H9 (cell line): ENCODE measurements at regions not wholly inside any gene's neighbourhood (a gene's known extent, or its start where the extent isn't known, plus 50 kb on each side); places are given as distances from the start of the nearest gene placed in this dataset.

Experiments used
- DNase-seq: peaks from one replicate; pipeline ENCODE4 v3.0.0-alpha.2; 2017
- H2AFZ ChIP-seq: one replicate; pipeline ENCODE4 v1.6.1; 2013; ENCODE audit warnings: mild to moderate bottlenecking, low read length, control low read depth, moderate library complexity
- H2AK5ac ChIP-seq: 2 replicates; pipeline ENCODE4 v1.6.1; 2013; ENCODE audit warnings: low read length, control low read depth, mixed read lengths; ENCODE audit not compliant: insufficient read length
- H2BK120ac ChIP-seq: one replicate; pipeline ENCODE4 v1.6.1; 2013; ENCODE audit warnings: low read depth, mild to moderate bottlenecking, low read length, control low read depth, inconsistent platforms; ENCODE audit not compliant: poor library complexity, severe bottlenecking
- H2BK12ac ChIP-seq: 2 replicates; pipeline ENCODE4 v1.6.1; 2013; ENCODE audit warnings: low read length, control low read depth, mixed read lengths, low read depth; ENCODE audit not compliant: insufficient read length
- H2BK15ac ChIP-seq: 2 replicates; pipeline ENCODE4 v1.6.1; 2013; ENCODE audit warnings: low read depth, low read length, control low read depth
- H2BK20ac ChIP-seq: one replicate; pipeline ENCODE4 v1.6.1; 2013; ENCODE audit warnings: low read depth, mild to moderate bottlenecking, low read length, control low read depth, inconsistent platforms; ENCODE audit not compliant: poor library complexity, severe bottlenecking
- H2BK5ac ChIP-seq: 2 replicates; pipeline ENCODE4 v1.6.1; 2013; ENCODE audit warnings: low read length, control low read depth, mixed read lengths; ENCODE audit not compliant: insufficient read length
- H3K14ac ChIP-seq: 2 replicates; pipeline ENCODE4 v1.6.1; 2013; ENCODE audit warnings: low read length, control low read depth; ENCODE audit not compliant: insufficient read depth
- H3K18ac ChIP-seq: 2 replicates; pipeline ENCODE4 v1.6.1; 2013; ENCODE audit warnings: low read depth, mild to moderate bottlenecking, mixed read lengths, low read length, control low read depth; ENCODE audit not compliant: insufficient read length
- H3K23ac ChIP-seq: 2 replicates; pipeline ENCODE4 v1.6.1; 2013; ENCODE audit warnings: low read length, control low read depth, mixed read lengths, low read depth; ENCODE audit not compliant: insufficient read length
- H3K23me2 ChIP-seq: 2 replicates; pipeline ENCODE4 v1.6.1; 2013; ENCODE audit warnings: low read depth, mild to moderate bottlenecking, mixed read lengths, low read length, control low read depth; ENCODE audit not compliant: insufficient read length, poor library complexity, severe bottlenecking
- H3K27ac ChIP-seq: 2 replicates; pipeline ENCODE4 v1.5.1; 2013; ENCODE audit warnings: low read length, control low read depth, mixed read lengths, low read depth; ENCODE audit not compliant: insufficient read length
- H3K27me3 ChIP-seq: 2 replicates; pipeline ENCODE4 v1.6.1; 2013; ENCODE audit warnings: low read length, control low read depth, inconsistent platforms; ENCODE audit not compliant: insufficient read depth
- H3K4ac ChIP-seq: 2 replicates; pipeline ENCODE4 v1.6.1; 2013; ENCODE audit warnings: low read depth, mild to moderate bottlenecking, control low read depth, inconsistent platforms, low read length, moderate library complexity
- H3K4me1 ChIP-seq: 2 replicates; pipeline ENCODE4 v1.6.1; 2013; ENCODE audit warnings: low read length, control low read depth, inconsistent platforms; ENCODE audit not compliant: insufficient read depth
- H3K4me2 ChIP-seq: 2 replicates; pipeline ENCODE4 v1.6.1; 2013; ENCODE audit warnings: low read length, control low read depth, mixed read lengths; ENCODE audit not compliant: insufficient read length, insufficient read depth
- H3K56ac ChIP-seq: 2 replicates; pipeline ENCODE4 v1.6.1; 2013; ENCODE audit warnings: low read depth, mild to moderate bottlenecking, mixed read lengths, low read length, control low read depth; ENCODE audit not compliant: insufficient read length
- H3K79me1 ChIP-seq: 2 replicates; pipeline ENCODE4 v1.6.1; 2013; ENCODE audit warnings: low read depth, mild to moderate bottlenecking, moderate library complexity, low read length, control low read depth, inconsistent platforms; ENCODE audit not compliant: insufficient read depth, poor library complexity, severe bottlenecking
- H3K79me2 ChIP-seq: 2 replicates; pipeline ENCODE4 v1.6.1; 2013; ENCODE audit warnings: low read length, control low read depth, inconsistent platforms; ENCODE audit not compliant: insufficient read depth
- H3K9ac ChIP-seq: 2 replicates; pipeline ENCODE4 v1.6.1; 2013; ENCODE audit warnings: low read length, control low read depth, mixed read lengths; ENCODE audit not compliant: insufficient read length; ENCODE audit errors: extremely low read depth
- H3K9me3 ChIP-seq: one replicate; pipeline ENCODE4 v1.6.1; 2013; ENCODE audit warnings: low read depth, low read length, inconsistent platforms; ENCODE audit not compliant: control insufficient read depth
- H3T11ph ChIP-seq: one replicate; pipeline ENCODE4 v1.6.1; 2013; ENCODE audit warnings: mild to moderate bottlenecking, low read length, control low read depth, inconsistent platforms
- H4K20me1 ChIP-seq: one replicate; pipeline ENCODE4 v1.6.1; 2013; ENCODE audit not compliant: control insufficient read depth, insufficient read length, insufficient read depth
- H4K5ac ChIP-seq: 2 replicates; pipeline ENCODE4 v1.6.1; 2013; ENCODE audit warnings: low read depth, mild to moderate bottlenecking, mixed read lengths, low read length, control low read depth; ENCODE audit not compliant: insufficient read length
- H4K8ac ChIP-seq: replicated peaks from 2 replicates; pipeline ENCODE4 v1.6.1; 2013; ENCODE audit warnings: low read length, control low read depth, mixed read lengths, low read depth; ENCODE audit not compliant: insufficient read length
- H4K91ac ChIP-seq: 2 replicates; pipeline ENCODE4 v1.6.1; 2013; ENCODE audit warnings: low read depth, mild to moderate bottlenecking, moderate library complexity, mixed read lengths, low read length, control low read depth; ENCODE audit not compliant: insufficient read length
- H3K27ac Mint-ChIP-seq, 3 experiments: 2 replicates in 2 of 3; 3 replicates in 1 of 3; pipeline ENCODE4 v1.8.0; 2020 to 2021; ENCODE audit warnings: mixed read lengths in 3 of 3, mild to moderate bottlenecking in 1 of 3, moderate library complexity in 1 of 3
- H3K27me3 Mint-ChIP-seq: 2 replicates; pipeline ENCODE4 v1.8.0; 2021; ENCODE audit warnings: low read depth, mild to moderate bottlenecking, moderate library complexity, mixed read lengths
- H3K36me3 Mint-ChIP-seq, 3 experiments: 2 replicates in 2 of 3; 3 replicates in 1 of 3; pipeline ENCODE4 v1.8.0; 2020 to 2021; ENCODE audit warnings: low read depth in 3 of 3, mixed read lengths in 3 of 3; ENCODE audit not compliant: insufficient read depth in 1 of 3
- H3K4me1 Mint-ChIP-seq, 2 experiments: 2 replicates each; pipeline ENCODE4 v1.8.0; 2020; ENCODE audit warnings: mixed read lengths in 2 of 2
- H3K4me3 Mint-ChIP-seq, 2 experiments: 2 replicates in 1 of 2; 3 replicates in 1 of 2; pipeline ENCODE4 v1.8.0; 2020 to 2021; ENCODE audit warnings: mild to moderate bottlenecking in 2 of 2, mixed read lengths in 2 of 2, moderate library complexity in 1 of 2
- H3K9me3 Mint-ChIP-seq, 2 experiments: 2 replicates in 1 of 2; 3 replicates in 1 of 2; pipeline ENCODE4 v1.8.0; 2020; ENCODE audit warnings: mild to moderate bottlenecking in 2 of 2, mixed read lengths in 2 of 2, moderate library complexity in 1 of 2
- WGBS: extraction: QIAGEN DNeasy Blood & Tissue Kit; methylation state at CpG from one replicate; pipeline ENCODE4 v1.1.7; 2013; ENCODE audit warnings: missing lambda C conversion rate, low lambda C conversion rate, mixed read lengths; ENCODE audit not compliant: insufficient read length; ENCODE audit errors: extremely low coverage; 5-methylcytosine and 5-hydroxymethylcytosine counted together
- TF ChIP-seq, protein P1 (sequence below): fragments of 200-600 bp; sonication (generic); conservative IDR thresholded peaks from 3 replicates; pipeline ENCODE4 v1.8.0; 2021; ENCODE audit warnings: antibody characterized with exemption, mild to moderate bottlenecking

DNA sequence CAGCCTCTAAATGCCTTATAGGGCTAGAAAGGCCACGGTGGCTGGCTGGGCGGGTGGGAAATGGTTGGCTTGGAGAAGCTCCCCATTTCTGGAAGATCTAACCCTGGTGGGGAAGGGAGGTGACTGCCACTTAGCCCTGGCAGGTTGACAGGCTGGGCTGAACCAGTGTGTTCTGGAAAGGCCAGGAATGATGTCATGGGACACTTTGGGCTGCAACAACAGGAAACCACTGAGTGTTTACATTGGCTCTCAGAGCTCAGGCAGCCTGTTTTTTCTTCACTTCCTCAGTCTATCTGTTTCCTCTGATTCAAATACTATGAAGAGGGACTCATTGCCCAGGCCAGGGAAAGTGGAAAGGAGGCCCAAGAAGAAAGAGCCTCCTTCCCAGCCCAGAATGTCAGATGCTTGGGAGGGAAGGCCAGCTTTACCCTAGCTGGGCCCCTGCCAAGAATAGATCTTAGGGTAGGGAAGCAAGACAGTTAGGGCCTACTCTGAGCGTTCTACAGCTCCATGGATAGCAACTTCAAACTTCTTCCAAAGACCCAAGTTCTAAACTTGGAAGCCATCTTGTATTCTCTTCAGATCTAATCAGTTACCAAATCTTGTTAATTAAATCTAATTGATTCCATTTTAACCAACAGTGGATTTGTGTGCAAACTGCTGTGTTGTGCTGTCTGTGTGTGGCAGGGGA lies 65.8 kb upstream of the MSN start:
- peaks cover 53% of the 10 kb centered on the region for H3K9me3 ChIP-seq
- TF ChIP-seq, protein P1, sequence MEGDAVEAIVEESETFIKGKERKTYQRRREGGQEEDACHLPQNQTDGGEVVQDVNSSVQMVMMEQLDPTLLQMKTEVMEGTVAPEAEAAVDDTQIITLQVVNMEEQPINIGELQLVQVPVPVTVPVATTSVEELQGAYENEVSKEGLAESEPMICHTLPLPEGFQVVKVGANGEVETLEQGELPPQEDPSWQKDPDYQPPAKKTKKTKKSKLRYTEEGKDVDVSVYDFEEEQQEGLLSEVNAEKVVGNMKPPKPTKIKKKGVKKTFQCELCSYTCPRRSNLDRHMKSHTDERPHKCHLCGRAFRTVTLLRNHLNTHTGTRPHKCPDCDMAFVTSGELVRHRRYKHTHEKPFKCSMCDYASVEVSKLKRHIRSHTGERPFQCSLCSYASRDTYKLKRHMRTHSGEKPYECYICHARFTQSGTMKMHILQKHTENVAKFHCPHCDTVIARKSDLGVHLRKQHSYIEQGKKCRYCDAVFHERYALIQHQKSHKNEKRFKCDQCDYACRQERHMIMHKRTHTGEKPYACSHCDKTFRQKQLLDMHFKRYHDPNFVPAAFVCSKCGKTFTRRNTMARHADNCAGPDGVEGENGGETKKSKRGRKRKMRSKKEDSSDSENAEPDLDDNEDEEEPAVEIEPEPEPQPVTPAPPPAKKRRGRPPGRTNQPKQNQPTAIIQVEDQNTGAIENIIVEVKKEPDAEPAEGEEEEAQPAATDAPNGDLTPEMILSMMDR = no peak
- no peak overlapping the region for H3K27ac ChIP-seq
- no peak overlapping the region for H4K91ac ChIP-seq
- no peak overlapping the region for H3K56ac ChIP-seq
- Mint-ChIP-seq H3K4me3 (no peak overlapping the region), H3K4me1 (no peaks in the 10 kb centered on the region), H3K27me3 (peaks cover 7% of the 10 kb centered on the region; the same call in 1 of the 2 replicates), H3K9me3 (peaks cover 54 to 63% of the 10 kb centered on the region in 2 experiments), H3K36me3 (no peaks in the 10 kb centered on the region; a peak in 3 of 7 replicates), H3K27ac (no peak overlapping the region)
- H2AFZ ChIP-seq = no peak overlapping the region
- no peaks in the 10 kb centered on the region for H3K79me1 ChIP-seq
- no peaks in the 10 kb centered on the region for H3K4me1 ChIP-seq
- H3K79me2 ChIP-seq = no peaks in the 10 kb centered on the region
- no peak overlapping the region for H3K9ac ChIP-seq
- no peaks in the 10 kb centered on the region for H3K27me3 ChIP-seq
- no peak overlapping the region for H2AK5ac ChIP-seq
- WGBS = no CpG with 5 or more reads among the region's 3 CpGs
- no peak overlapping the region for H3K4ac ChIP-seq
- H3T11ph ChIP-seq = no peak overlapping the region
- H3K23me2 ChIP-seq = no peaks in the 10 kb centered on the region
- DNase-seq = no peak
- H2BK20ac ChIP-seq = no peak overlapping the region
- no peak overlapping the region for H4K8ac ChIP-seq
- no peak overlapping the region for H4K5ac ChIP-seq
- no peak overlapping the region for H3K23ac ChIP-seq
- no peak overlapping the region for H3K14ac ChIP-seq
- H2BK5ac ChIP-seq = no peak overlapping the region
- H2BK12ac ChIP-seq = no peak overlapping the region
- H2BK15ac ChIP-seq = no peak overlapping the region
- no peak overlapping the region for H3K4me2 ChIP-seq
- no peak overlapping the region for H3K18ac ChIP-seq
- no peak overlapping the region for H2BK120ac ChIP-seq
- H4K20me1 ChIP-seq = no peaks in the 10 kb centered on the region
